AG04449 (cell line): ENCODE measurements at regions not wholly inside any gene's neighbourhood (a gene's known extent, or its start where the extent isn't known, plus 50 kb on each side); places are given as distances from the start of the nearest gene placed in this dataset.

Source experiments
- CTCF ChIA-PET: fragments of 350-600 bp; formaldehyde crosslinking; extraction: SDS; loops from one replicate; lab custom pipeline; 2021; ENCODE audit warnings: antibody characterized with exemption; lab: Yijun Ruan, JAX
- POLR2A ChIA-PET: fragments of 400-600, 350-600 bp; formaldehyde crosslinking; extraction: SDS; loops from one replicate; lab custom pipeline; 2020; ENCODE audit warnings: antibody characterized with exemption, inconsistent platforms; lab: Yijun Ruan, JAX
- DNase-seq: peaks from one replicate; pipeline ENCODE4 v3.0.0-alpha.2; 2010; ENCODE audit warnings: low read depth, low spot score
- H3K4me3 ChIP-seq: 2 replicates; pipeline ENCODE4 v1.5.1; 2011; ENCODE audit warnings: low read depth, mild to moderate bottlenecking, control low read depth, low read length
- TF ChIP-seq, protein P1 (sequence below): IDR thresholded peaks from one replicate; pipeline ENCODE4 v1.5.1; 2011; ENCODE audit warnings: mild to moderate bottlenecking, moderate library complexity, low read length, control low read depth, inconsistent platforms; ENCODE audit not compliant: insufficient read depth; ENCODE audit errors: missing control alignments

- DNase-seq = no peak
- TF ChIP-seq, protein P1, sequence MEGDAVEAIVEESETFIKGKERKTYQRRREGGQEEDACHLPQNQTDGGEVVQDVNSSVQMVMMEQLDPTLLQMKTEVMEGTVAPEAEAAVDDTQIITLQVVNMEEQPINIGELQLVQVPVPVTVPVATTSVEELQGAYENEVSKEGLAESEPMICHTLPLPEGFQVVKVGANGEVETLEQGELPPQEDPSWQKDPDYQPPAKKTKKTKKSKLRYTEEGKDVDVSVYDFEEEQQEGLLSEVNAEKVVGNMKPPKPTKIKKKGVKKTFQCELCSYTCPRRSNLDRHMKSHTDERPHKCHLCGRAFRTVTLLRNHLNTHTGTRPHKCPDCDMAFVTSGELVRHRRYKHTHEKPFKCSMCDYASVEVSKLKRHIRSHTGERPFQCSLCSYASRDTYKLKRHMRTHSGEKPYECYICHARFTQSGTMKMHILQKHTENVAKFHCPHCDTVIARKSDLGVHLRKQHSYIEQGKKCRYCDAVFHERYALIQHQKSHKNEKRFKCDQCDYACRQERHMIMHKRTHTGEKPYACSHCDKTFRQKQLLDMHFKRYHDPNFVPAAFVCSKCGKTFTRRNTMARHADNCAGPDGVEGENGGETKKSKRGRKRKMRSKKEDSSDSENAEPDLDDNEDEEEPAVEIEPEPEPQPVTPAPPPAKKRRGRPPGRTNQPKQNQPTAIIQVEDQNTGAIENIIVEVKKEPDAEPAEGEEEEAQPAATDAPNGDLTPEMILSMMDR = no peak
- no peak overlapping the region for H3K4me3 ChIP-seq
- POLR2A ChIA-PET = no interaction called here
- CTCF ChIA-PET = no interaction called here
These were observed 120.2 kb upstream of the KCTD7 start for GRCh38 chr7:66508431-66508830.

- no peak overlapping the region for H3K4me3 ChIP-seq
- ChIA-PET POLR2A (no interaction called here), CTCF (no interaction called here)
- no peak for DNase-seq
- TF ChIP-seq, protein P1 = no peak
These were observed 114.6 kb upstream of the KCTD7 start for GRCh38 chr7:66514050-66514449.

- ChIA-PET CTCF (interaction anchor here (0.9 kb wide), 1 partner anchor 376 kb away, joined by 3 read pairs; no protein-coding TSS in a partner anchor), POLR2A (interaction anchor here (0.7 kb wide), 1 partner anchor 15 kb away, joined by 3 read pairs; no protein-coding TSS in a partner anchor)
- no peak overlapping the region for H3K4me3 ChIP-seq
- DNase-seq = no peak
- TF ChIP-seq, protein P1 = no peak
These were observed 111.3 kb upstream of the KCTD7 start for GRCh38 chr7:66517212-66517909.

DNA sequence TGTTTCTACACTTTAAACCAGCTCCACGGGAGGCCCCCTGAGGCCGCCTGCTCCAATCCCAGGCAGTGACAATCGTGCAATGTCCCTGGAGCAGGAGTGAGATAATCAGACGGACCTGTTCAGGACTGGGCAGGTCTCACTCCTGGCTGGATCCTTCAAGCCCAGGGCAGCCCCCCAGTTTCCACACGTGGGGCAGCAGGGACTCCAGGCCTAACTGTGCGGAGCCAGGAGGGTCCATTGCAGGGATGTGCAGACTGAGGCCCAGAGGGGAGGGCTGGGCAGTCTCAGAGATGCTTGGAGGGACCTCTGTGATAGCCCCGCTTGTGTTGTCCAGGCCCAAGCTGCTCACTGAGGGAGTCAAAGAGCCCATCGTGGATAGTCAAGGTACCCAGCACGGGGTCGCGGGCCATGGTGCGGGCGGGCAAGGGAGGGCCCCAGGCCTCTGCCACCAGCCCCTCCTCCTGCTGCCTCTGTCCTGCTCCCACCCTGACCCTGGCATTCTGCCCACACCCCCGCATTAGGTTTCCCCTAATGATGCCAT lies 110.5 kb upstream of the KCTD7 start:
- TF ChIP-seq, protein P1 = no peak
- ChIA-PET CTCF (interaction anchor here (0.9 kb wide), 1 partner anchor 377 kb away, joined by 3 read pairs; no protein-coding TSS in a partner anchor), POLR2A (no interaction called here)
- DNase-seq = no peak
- no peak overlapping the region for H3K4me3 ChIP-seq

- DNase-seq = no peak
- ChIA-PET POLR2A (no interaction called here), CTCF (no interaction called here)
- no peak overlapping the region for H3K4me3 ChIP-seq
- TF ChIP-seq, protein P1 = no peak
These were observed 107.0 kb upstream of the KCTD7 start for GRCh38 chr7:66521675-66522074.

DNA sequence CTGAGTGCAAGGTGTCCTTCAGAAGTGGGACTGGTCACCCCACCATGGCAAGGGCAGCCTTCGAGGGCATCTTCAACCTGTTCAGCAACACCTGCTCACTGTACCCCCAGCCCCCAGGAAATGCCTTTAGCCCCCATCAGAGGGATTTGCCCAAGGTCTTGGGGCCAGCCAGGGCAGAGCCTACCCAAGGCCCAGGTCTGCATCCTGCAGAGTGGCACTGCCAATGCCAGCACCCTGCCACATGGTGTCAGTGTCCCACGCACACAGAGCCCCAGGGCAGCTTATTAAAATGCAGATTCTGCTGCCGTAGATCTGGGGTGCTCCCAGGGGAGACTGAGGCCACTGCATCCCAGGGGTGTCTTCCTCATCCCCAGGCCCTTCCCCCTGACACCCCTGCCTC lies 106.2 kb upstream of the KCTD7 start:
- no peak for DNase-seq
- TF ChIP-seq, protein P1 = peak; percentile 14
- ChIA-PET POLR2A (no interaction called here), CTCF (no interaction called here)
- no peak overlapping the region for H3K4me3 ChIP-seq
